HG02852 (cell line): ENCODE measurements at regions not wholly inside any gene's neighbourhood (a gene's known extent, or its start where the extent isn't known, plus 50 kb on each side); places are given as distances from the start of the nearest gene placed in this dataset.
"Not testable (repeated sequence)": the region's sequence is repeated elsewhere in the genome, so short reads cannot be mapped to it uniquely, and the experiment has no call there.

Experiments used
- ATAC-seq: cut with Tn5 transposase; IDR thresholded peaks from one replicate; pipeline ENCODE4 v1.9.1; 2021; ENCODE audit warnings: mild to moderate bottlenecking, moderate library complexity; ENCODE audit not compliant: unreplicated experiment

- ATAC-seq: no peak
Measured at GRCh38 chr7:115654384-115655214, 376.0 kb downstream of the TFEC start.

GRCh38 chr7:115649429-115649828 lies 381.1 kb downstream of the TFEC start:
- ATAC-seq: no peak

DNA sequence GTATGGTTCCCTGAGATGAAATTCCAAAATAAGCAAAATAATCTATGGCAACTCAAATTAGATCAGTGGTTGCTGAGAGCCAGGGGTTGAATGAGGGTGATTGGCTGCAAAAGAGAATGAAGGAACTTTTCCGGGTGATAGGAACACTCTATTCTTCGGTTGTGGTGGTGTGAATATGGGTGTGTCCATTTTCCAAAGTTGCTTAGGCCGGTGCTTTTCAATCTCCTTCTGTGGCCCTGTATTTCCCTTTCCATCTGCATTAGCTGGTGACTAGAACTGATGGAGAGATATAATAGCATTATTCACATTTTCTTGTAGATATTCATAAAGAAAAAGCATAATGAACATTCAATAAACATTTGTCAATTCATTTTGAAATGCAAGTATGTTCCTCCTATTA lies 382.9 kb downstream of the TFEC start:
- no peak for ATAC-seq

DNA sequence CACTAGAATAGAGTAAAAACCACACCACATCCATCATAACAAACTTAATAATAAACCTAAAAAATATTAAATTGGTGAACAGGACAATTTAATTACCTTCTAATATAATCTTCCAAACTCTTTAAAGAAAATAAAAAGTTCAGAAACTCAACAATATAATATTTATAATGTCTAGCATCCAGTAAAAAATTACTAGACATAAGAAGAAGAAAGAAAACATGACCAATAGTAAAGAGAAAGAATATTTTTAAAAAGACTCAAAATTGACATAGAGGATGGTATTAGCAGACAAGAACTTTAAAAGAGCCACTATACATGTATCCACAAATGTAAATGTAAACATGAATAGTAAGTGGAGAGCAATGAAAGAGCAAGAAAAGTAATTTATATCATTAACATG lies 388.4 kb downstream of the TFEC start:
- ATAC-seq: no peak

DNA sequence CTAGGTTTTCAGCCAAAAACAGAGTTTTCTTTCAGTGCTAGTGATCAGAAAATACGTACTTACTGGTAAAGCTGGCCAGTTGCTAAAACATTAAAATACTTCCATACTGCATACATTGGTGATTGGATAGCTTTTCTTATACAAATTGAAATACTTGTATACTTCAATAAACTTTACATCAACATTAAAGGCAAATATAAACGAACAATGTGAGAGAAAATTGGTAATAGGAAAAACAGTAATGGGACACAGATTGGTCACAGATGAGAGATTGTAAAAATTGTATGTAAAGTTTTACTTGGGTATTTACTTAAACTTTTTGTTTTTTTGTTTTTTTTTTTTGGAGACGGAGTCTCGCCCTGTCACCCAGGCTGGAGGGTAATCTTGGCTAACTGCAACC lies 391.7 kb downstream of the TFEC start:
- no peak for ATAC-seq

DNA sequence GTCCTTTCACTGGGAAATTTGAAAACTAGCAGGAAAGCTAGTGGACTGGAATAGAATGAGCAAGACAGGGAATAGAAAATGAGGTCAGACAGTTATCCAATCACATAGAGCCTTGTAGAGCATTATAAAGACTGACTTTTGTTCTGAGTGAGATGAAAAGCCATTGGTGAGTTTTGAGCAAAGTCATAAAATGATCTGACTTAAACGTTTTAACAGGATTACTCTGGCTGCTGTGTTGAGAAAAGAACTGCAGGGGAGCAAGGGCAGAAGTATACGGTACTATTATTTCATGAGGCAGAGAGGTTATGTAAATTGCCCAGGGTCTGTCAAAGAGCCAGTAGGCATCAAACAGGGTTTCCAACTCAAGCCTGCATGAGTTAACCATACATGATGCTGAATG lies 393.4 kb downstream of the TFEC start:
- ATAC-seq: no peak

- no peak for ATAC-seq
Measured at GRCh38 chr7:115635876-115636275, 394.7 kb downstream of the TFEC start.

- ATAC-seq: no peak
Measured at GRCh38 chr7:115635376-115635775, 395.2 kb downstream of the TFEC start.

DNA sequence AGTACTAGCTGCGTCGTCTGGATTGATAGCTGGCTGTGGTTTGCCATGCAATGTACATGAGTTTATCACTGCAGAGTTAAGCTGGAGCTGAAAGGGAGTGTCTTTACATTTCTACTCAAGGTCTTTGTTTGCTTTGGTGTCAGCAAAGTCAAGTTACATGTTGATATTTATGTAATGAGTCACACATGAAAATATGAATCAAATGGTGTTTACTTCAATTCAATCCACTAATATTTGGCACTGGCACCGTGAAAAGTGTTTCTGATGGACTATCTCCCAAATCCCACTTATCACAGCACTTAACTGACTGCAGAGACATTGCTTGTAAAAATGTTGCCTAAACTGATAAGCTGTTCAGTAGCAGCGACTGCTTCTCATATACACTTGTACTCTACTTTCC lies 395.9 kb downstream of the TFEC start:
- ATAC-seq: no peak

DNA sequence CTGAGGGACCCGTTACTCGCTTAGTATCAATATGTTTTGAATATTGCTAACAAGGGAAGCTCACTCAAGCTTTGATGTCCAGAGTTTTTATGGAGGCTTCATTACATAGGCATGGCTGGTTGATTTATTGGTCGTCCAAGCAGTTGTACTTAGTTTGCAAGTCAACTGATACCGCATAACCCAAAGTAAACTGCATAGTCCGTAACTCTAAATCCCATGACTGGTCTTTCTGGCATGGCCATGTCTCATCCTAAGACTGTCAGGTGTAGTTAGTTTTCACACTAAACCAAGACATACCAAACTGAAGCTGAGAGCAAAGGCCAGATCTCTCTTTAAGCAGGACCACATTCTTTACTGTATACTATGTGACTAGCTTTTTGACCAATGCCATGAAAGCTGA lies 397.9 kb downstream of the TFEC start:
- ATAC-seq: no peak

DNA sequence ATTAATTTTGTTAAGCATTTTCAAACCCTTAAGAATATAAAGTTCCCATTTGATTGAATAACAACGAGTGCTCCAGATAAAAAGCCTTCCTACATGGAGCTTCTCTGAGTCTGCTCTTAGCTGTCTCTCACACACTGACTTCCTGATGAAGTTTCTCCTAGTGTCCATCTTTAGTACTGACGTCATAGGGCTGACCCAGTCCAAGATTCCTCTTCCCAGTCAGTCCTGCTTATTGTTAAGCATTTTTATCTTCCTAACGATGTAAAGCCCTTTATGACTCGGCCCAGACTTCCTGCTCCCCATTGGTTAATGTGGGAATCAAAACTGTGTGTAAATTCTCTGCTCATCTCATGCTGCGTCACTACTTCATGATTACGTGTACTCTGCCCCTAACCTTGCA lies 398.8 kb downstream of the TFEC start:
- ATAC-seq: no peak

GRCh38 chr7:115630049-115630448 lies 400.5 kb downstream of the TFEC start:
- no peak for ATAC-seq

GRCh38 chr7:115618676-115619075 lies 411.9 kb downstream of the TFEC start:
- ATAC-seq: no peak

DNA sequence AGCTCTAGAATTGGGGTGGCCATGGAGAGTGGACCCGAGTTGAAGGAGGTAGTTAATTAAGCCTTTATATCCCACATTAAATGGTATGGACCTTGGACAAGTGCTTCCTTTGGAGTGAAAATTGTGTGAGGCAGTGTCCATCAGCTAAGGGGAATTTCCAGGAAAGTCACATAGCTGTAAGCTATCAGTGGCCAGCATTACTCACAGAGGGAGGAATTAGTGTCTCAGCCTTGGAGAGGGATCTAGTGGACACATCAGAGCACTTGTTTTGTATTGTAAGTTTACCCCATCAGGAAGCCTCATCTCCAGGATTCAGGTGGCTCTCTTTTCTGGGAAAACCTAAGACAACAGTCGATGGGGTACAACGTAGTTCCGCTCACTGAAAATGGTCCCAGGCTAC lies 416.7 kb downstream of the TFEC start:
- no peak for ATAC-seq

DNA sequence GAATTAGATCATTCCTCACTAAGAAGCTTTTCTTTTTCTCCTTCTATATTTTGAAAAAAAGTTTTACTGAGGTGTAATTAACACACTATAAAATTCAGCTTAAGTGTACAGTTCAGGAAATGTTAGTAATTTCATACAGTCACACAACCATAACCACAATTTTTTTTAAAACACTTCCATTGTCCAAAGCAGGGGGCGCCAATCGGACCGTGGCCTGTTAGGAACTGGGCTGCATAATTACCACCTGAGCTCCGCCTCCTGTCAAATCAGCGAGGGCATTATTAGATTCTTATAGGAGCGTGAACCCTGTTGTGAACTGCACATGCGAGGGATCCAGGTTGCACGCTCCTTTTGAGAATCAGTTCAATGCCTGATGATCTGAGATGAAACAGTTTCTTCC lies 427.1 kb downstream of the TFEC start:
- no peak for ATAC-seq

- no peak for ATAC-seq
Measured at GRCh38 chr7:115600207-115600606, 430.4 kb downstream of the TFEC start.

DNA sequence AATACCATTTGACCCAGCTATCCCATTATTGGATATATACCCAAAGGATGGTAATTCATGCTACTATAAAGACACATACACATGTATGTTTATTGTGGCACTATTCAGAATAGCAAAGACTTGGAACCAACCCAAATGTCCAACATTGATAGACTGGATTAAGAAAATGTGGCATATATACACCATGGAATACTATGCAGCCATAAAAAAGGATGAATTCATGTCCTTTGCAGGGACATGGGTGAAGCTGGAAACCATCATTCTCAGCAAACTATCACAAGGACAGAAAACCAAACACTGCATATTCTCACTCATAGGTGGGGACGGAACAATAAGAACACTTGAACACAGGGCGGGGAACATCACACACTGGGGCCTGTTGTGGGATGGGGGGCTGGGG lies 431.4 kb downstream of the TFEC start:
- not testable (repeated sequence) for ATAC-seq

GRCh38 chr7:115597220-115597619 lies 433.3 kb downstream of the TFEC start:
- ATAC-seq: not testable (repeated sequence)

- ATAC-seq: no peak
Measured at GRCh38 chr7:115593111-115593510, 437.5 kb downstream of the TFEC start.

DNA sequence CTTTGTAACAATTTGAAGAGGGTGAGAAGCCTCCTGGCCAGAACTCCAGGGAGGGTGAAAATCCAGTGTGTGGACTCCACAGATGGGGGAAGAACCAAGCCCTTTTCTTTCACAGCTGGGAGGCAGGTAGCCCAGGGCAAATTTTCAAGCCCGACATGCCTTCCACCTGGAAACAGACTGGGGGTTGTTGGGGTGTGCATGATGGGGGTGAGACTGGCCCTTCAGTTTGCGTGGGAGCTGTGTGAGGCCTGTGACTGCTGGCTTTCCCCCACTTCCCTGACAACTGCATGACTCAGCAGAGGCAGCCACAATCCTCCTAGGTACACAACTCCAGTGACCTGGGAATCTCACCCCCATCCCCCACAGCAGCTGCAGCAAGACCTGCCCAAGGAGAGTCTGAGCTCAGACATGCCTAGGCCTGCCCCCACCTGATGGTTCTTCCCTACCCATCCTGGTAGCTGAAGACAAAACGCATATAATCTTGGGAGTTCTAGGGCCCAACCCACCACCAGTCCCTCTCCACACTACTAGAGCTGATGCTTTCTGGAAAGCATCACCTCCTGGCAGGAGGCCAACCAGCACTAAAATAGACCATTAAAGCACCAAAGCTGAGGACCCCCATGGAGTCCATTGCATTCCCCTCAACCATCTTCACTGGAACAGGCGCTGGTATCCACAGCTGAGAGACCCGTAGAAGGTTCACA lies 445.4 kb downstream of the TFEC start:
- no peak for ATAC-seq

DNA sequence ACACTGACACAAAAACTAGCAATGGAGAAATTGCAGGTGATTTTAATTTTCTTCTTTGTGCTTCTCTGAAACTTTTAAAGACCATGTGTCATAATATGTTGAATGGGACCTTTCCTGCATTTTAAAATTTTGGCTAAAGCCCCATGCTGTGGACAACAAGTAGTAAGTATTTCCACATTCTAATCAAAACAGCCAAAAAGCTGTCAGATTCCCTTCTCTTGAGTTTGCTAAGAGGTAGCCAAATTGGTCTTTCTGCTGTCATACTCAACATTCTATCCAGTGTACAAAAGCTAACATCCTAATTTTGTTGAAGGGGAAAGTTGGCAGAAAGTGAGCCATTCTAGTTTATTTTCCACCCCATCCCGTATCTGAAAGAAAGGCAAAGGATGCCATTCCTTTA lies 447.6 kb downstream of the TFEC start:
- ATAC-seq: no peak

DNA sequence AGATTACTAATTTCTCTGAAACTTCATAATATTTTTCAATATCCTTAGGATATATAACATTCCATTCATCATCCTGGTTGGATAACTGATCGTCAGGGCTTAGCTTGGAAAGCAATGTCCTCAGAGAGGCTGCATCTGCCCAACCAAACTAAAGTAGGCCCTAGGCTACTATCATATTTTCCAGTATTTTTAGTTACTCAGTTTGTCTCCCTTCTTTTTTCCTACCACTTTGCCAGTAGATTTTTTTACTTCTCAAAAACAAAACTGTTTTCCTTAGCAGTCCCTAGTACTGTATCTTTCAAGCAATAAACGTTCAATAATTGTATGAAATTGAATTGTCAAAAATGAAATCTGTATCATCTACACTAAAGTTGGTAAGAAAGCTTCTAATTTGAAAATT lies 452.0 kb downstream of the TFEC start:
- ATAC-seq: no peak
